ENCODE measurements at regions not wholly inside any gene's neighbourhood (a gene's known extent, or its start where the extent isn't known, plus 50 kb on each side); places are given as distances from the start of the nearest gene placed in this dataset.

DNA sequence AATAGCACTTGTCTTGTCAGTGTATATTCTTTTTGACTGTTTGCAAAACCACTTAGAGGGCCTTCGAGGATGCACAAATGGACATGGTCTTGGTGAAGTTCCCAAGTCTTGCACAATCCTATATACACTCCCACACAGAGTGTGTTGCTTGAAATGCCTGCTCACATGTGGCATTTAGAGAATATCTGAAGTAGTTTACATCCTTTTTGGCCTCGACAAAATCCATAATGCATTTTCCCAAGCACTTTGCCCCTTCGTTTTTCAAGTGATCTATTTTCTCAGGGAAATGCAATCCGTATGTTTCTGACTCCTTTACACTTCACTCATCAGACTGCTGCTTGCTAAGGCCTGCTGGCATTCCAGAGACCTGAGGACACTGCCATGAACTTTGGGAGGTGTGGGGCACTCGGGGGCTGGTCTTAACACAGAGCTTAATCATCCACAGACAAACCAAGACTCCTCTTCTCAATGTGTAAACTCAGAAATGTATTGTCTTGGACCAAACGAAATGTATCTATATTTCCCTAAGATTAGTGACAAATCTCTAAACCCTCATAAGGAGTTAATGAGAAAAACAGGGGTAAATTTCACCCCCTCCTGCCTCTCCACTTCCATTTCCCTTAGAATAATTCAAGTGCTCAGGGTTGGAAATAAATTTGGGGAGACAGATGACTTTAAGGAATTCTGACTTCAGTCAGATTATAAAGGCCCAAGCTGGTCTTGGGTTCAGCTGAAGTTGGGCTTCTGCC lies 219.3 kb upstream of the APCDD1 start:
- no peaks in the 10 kb centered on the region for H3K27me3 Mint-ChIP-seq (ENCODE audit: insufficient read depth, unreplicated experiment)
- BruUV-seq (replicated peaks), result no TSS peak
- ChIA-PET POLR2A (no interaction called here), CTCF (no interaction called here)
- H3K36me3 Mint-ChIP-seq (ENCODE audit: insufficient read depth, unreplicated experiment), result no peaks in the 10 kb centered on the region
- H3K4me1 Mint-ChIP-seq (ENCODE audit: insufficient read depth, unreplicated experiment), result peaks cover 17% of the 10 kb centered on the region
- intact Hi-C loops (cut with micrococcal nuclease), result no loop called here
- TF ChIP-seq, protein P1, sequence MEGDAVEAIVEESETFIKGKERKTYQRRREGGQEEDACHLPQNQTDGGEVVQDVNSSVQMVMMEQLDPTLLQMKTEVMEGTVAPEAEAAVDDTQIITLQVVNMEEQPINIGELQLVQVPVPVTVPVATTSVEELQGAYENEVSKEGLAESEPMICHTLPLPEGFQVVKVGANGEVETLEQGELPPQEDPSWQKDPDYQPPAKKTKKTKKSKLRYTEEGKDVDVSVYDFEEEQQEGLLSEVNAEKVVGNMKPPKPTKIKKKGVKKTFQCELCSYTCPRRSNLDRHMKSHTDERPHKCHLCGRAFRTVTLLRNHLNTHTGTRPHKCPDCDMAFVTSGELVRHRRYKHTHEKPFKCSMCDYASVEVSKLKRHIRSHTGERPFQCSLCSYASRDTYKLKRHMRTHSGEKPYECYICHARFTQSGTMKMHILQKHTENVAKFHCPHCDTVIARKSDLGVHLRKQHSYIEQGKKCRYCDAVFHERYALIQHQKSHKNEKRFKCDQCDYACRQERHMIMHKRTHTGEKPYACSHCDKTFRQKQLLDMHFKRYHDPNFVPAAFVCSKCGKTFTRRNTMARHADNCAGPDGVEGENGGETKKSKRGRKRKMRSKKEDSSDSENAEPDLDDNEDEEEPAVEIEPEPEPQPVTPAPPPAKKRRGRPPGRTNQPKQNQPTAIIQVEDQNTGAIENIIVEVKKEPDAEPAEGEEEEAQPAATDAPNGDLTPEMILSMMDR (IDR thresholded peaks at IDR 0.05; ENCODE audit: unreplicated experiment), result no peak
- no peak overlapping the region for H3K27ac Mint-ChIP-seq (ENCODE audit: low read depth, unreplicated experiment)
- DNase-seq (ENCODE audit: unreplicated experiment), result peak; percentile 51
- H3K4me3 Mint-ChIP-seq (ENCODE audit: unreplicated experiment), result no peak overlapping the region
- peaks cover 10% of the 10 kb centered on the region for H3K9me3 Mint-ChIP-seq (ENCODE audit: unreplicated experiment)

DNA sequence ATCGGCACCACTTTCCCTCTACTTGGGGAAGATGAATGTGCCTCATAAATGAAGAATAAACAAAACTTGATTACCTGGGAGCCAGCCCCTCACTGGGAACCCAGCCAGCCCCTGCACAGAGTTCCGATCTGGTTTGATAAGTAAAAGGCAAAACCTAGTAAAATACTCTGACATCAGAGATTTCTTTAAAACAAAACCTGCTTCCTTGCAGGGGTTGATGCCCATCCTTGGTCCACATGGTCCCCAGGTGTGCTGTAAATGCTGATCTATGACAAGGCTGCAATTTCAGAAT lies 218.8 kb upstream of the APCDD1 start:
- Mint-ChIP-seq H3K27me3 (ENCODE audit: insufficient read depth, unreplicated experiment) (no peaks in the 10 kb centered on the region), H3K27ac (ENCODE audit: low read depth, unreplicated experiment) (no peak overlapping the region), H3K4me1 (ENCODE audit: insufficient read depth, unreplicated experiment) (peaks cover 17% of the 10 kb centered on the region), H3K9me3 (ENCODE audit: unreplicated experiment) (peaks cover 10% of the 10 kb centered on the region), H3K4me3 (ENCODE audit: unreplicated experiment) (no peak overlapping the region), H3K36me3 (ENCODE audit: insufficient read depth, unreplicated experiment) (no peaks in the 10 kb centered on the region)
- DNase-seq (ENCODE audit: unreplicated experiment), result no peak
- intact Hi-C loops (cut with micrococcal nuclease), result no loop called here
- ChIA-PET CTCF (no interaction called here), POLR2A (no interaction called here)
- TF ChIP-seq, protein P1 (IDR thresholded peaks at IDR 0.05; ENCODE audit: unreplicated experiment), result no peak
- BruUV-seq (replicated peaks), result no TSS peak

DNA sequence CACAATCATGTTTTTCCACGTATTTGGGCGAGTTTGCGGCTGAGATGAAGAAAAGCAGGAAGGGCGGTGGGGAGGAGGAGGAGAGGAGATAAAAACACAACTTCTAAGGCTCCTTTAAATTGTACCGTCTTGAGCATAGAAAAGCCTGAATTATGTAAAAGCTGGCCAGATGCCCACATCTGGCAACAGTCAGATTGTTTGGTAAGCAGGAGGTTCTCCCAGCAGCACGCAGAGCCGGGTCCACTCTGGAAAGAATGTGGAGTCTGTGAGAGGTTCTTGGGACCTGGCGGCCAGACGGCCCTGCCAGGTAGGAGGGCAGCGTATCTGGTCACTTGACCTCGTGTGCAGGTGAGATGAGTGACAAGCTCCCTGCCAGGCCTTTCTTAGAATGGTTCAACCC lies 215.3 kb upstream of the APCDD1 start:
- ChIA-PET CTCF (no interaction called here), POLR2A (interaction anchor here (0.9 kb wide), 1 partner anchor 21 kb away, joined by 3 read pairs; no protein-coding TSS in a partner anchor)
- intact Hi-C loops (cut with micrococcal nuclease), result no loop called here
- Mint-ChIP-seq H3K27ac (ENCODE audit: low read depth, unreplicated experiment) (no peak overlapping the region), H3K4me1 (ENCODE audit: insufficient read depth, unreplicated experiment) (peaks cover 13% of the 10 kb centered on the region), H3K36me3 (ENCODE audit: insufficient read depth, unreplicated experiment) (no peaks in the 10 kb centered on the region), H3K9me3 (ENCODE audit: unreplicated experiment) (no peaks in the 10 kb centered on the region), H3K27me3 (ENCODE audit: insufficient read depth, unreplicated experiment) (no peaks in the 10 kb centered on the region), H3K4me3 (ENCODE audit: unreplicated experiment) (no peak overlapping the region)
- BruUV-seq (replicated peaks), result no TSS peak
- TF ChIP-seq, protein P1 (IDR thresholded peaks at IDR 0.05; ENCODE audit: unreplicated experiment), result no peak
- no peak for DNase-seq (ENCODE audit: unreplicated experiment)

DNA sequence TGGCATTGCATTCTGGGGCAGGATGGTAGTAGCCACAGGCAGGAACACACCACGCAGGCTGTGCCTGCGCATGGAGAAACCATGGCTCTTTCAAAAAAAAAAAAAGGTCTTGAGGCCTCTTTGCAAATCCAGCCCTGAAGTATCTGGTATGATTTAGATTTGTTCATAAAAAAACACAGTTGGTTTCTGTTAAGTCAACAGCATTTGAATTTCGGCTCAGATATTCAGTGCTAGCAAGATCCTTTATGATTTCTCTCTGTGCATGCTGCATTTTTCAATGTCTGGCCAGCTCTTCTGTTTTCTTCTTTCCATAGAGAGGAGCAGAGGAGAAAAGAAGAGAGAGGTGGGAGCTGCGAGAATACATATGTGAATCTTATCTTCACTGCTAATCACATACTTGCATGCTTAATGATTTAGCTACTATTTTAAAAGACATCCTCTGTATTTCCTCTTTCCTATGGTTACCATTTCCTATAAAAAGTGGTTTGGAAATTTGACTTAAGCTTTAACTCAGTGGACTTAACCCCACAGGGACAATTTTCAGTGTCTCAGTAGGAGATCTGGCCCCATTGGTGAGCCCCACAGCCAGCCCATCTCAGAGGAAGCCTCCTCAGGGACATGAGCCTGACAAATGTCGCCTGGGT lies 214.3 kb upstream of the APCDD1 start:
- ChIA-PET POLR2A (no interaction called here), CTCF (no interaction called here)
- TF ChIP-seq, protein P1 (IDR thresholded peaks at IDR 0.05; ENCODE audit: unreplicated experiment), result no peak
- H3K27me3 Mint-ChIP-seq (ENCODE audit: insufficient read depth, unreplicated experiment), result no peaks in the 10 kb centered on the region
- H3K4me1 Mint-ChIP-seq (ENCODE audit: insufficient read depth, unreplicated experiment), result peaks cover 2% of the 10 kb centered on the region
- no peaks in the 10 kb centered on the region for H3K36me3 Mint-ChIP-seq (ENCODE audit: insufficient read depth, unreplicated experiment)
- H3K9me3 Mint-ChIP-seq (ENCODE audit: unreplicated experiment), result no peaks in the 10 kb centered on the region
- BruUV-seq (replicated peaks), result no TSS peak
- H3K4me3 Mint-ChIP-seq (ENCODE audit: unreplicated experiment), result no peak overlapping the region
- no peak for DNase-seq (ENCODE audit: unreplicated experiment)
- intact Hi-C loops (cut with micrococcal nuclease), result no loop called here
- H3K27ac Mint-ChIP-seq (ENCODE audit: low read depth, unreplicated experiment), result no peak overlapping the region
